Stimulated activated CD4-positive, alpha-beta T cell treated with anti-CD3 and anti-CD28 coated beads, Interleukin-1b, Interleukin-23, amount 100 ng/mL, for 48 hours (primary cell): ENCODE measurements at regions not wholly inside any gene's neighbourhood (a gene's known extent, or its start where the extent isn't known, plus 50 kb on each side); places are given as distances from the start of the nearest gene placed in this dataset.

Experiments
- DNase-seq: peaks from one replicate; pipeline ENCODE4 v3.0.0-alpha.2; 2020

- no peak for DNase-seq
Observed at GRCh38 chr13:22200440-22200839, 529.6 kb downstream of the FGF9 start.

GRCh38 chr13:22201375-22201925 lies 530.6 kb downstream of the FGF9 start:
- DNase-seq, result no peak

- DNase-seq, result no peak
Observed at GRCh38 chr13:22210134-22210930, 539.5 kb downstream of the FGF9 start.

GRCh38 chr13:22211876-22212275 lies 541.0 kb downstream of the FGF9 start:
- no peak for DNase-seq

GRCh38 chr13:22212576-22212975 lies 541.7 kb downstream of the FGF9 start:
- no peak for DNase-seq

GRCh38 chr13:22214184-22214583 lies 543.3 kb downstream of the FGF9 start:
- no peak for DNase-seq

GRCh38 chr13:22218797-22219196 lies 547.9 kb downstream of the FGF9 start:
- DNase-seq, result no peak

- DNase-seq, result no peak
Observed at GRCh38 chr13:22219709-22220108, 548.8 kb downstream of the FGF9 start.

GRCh38 chr13:22220151-22221135 lies 549.6 kb downstream of the FGF9 start:
- DNase-seq, result no peak

GRCh38 chr13:22223411-22223810 lies 552.5 kb downstream of the FGF9 start:
- DNase-seq, result no peak

GRCh38 chr13:22226086-22226485 lies 555.2 kb downstream of the FGF9 start:
- no peak for DNase-seq

GRCh38 chr13:22227895-22228294 lies 557.0 kb downstream of the FGF9 start:
- no peak for DNase-seq

GRCh38 chr13:22229916-22230315 lies 559.0 kb downstream of the FGF9 start:
- no peak for DNase-seq

GRCh38 chr13:22232186-22232585 lies 561.3 kb downstream of the FGF9 start:
- no peak for DNase-seq

- DNase-seq, result peak; percentile 5
Observed at GRCh38 chr13:22235285-22235949, 564.5 kb downstream of the FGF9 start.

- no peak for DNase-seq
Observed at GRCh38 chr13:22235950-22236290, 565.0 kb downstream of the FGF9 start.

- DNase-seq, result no peak
Observed at GRCh38 chr13:22238269-22238668, 567.4 kb downstream of the FGF9 start.

GRCh38 chr13:22240716-22241115 lies 569.8 kb downstream of the FGF9 start:
- DNase-seq, result no peak

- DNase-seq, result no peak
Observed at GRCh38 chr13:22243469-22244163, 572.7 kb downstream of the FGF9 start.

- DNase-seq, result no peak
Observed at GRCh38 chr13:22252281-22252830, 581.5 kb downstream of the FGF9 start.

- no peak for DNase-seq
Observed at GRCh38 chr13:22253107-22253506, 582.2 kb downstream of the FGF9 start.

GRCh38 chr13:22256111-22256639 lies 585.3 kb downstream of the FGF9 start:
- no peak for DNase-seq
